ENCODE measurements at regions not wholly inside any gene's neighbourhood (a gene's known extent, or its start where the extent isn't known, plus 50 kb on each side); places are given as distances from the start of the nearest gene placed in this dataset.

GRCh38 chr2:223404616-223405015 lies 197.5 kb downstream of the SCG2 start:
- DNase-seq: no peak

GRCh38 chr2:223414646-223415045 lies 187.5 kb downstream of the SCG2 start:
- no peak for DNase-seq

DNA sequence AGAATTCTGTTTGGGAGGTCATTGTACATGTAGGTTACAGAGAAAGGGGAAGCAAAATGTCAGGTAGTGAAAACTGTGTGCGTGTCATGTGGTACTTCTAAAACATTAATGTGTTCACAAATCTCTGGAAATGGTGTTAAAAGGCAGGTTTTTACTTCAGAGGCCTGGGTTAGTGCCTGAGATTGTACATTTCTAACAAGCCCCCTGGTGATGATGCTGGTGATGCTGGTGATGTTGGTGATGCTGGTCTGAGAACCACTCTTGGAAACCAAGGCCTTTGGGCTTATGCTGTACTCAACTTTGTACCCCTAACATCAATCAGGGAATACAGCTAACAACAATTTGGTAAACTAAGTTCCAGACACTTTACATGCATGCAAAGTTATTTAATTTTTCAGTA lies 187.1 kb downstream of the SCG2 start:
- DNase-seq: no peak

DNA sequence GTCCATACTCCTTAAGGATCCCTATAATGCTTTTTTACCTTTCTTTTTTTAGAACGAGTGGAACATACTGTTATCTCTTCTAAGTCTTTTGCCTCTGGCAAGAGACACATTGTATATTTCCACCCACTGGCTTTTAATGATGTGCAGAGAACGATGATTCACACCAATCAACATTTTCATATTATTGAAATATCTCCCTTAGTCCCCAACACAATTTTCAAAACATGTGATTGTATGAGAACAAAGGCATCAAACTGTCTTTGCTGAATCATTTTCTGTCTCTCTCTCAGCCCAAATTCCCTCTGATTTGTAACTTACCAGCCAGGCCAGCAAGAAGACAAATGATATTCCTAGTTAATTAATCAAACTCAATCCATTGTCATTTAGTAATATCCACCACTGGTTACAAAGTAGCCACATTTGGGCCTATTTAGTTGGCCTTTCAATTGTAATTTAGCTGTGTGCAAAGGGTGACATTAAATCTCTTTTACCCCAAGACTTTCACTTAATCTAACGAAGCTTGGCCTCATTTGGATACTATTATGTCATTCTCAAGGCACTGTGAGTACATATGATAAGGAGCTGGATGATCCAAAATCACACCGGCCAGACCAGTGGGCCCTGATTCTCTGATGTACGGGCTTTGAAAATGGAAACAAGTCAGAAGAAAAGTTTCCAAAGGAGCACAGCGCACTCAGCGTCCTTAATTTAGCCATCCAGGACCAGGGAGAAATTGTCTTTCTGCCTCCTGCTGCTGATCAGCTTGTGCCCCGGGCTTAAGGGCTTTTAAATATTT lies 185.1 kb downstream of the SCG2 start:
- DNase-seq: no peak

GRCh38 chr2:223418131-223418530 lies 184.0 kb downstream of the SCG2 start:
- no peak for DNase-seq

DNA sequence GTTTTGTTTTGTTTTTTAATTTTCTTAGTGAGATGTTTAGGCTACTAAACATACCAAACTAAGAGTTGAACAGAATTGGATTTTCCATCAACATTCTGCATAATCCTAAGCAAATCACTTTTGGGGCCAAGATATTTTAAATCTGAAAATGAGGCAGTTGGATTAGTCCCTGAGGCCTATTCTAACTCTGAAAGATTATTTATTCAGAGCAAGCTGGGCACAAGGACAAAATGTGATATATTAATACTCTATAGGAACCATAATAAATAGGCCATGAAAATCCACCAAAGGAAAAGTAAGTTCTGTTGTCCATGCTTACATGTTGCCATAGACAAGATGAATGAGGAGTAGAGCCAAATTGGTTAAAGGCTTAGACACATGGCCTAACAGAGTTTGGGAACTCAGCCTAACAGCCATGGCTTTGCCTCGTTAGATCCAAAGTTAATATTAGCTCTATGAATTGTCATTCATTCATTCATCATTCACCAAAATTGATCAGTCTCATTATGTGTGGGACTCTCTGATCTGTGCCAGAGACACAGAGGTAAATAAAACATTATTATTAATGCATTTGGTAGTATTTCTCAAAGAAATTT lies 183.5 kb downstream of the SCG2 start:
- DNase-seq: no peak

DNA sequence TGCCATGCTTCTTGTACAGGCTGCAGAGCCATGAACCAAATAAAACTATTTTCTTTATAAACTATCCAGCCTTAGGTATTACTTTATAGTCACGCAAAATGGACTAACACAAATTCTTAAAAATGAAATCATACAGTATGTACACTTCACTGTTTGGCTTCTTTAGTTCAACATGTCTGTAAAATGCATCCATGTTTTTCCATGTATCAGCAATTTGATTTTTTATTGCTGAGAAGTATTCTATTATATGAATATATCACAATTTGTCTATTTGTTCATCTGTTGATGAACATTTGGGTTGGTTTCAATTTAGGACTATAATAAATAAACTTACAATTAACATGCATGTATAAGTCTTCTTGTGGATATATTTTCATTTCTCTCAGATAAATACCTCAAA lies 182.1 kb downstream of the SCG2 start:
- DNase-seq: no peak

- no peak for DNase-seq
Observed at GRCh38 chr2:223431479-223431878, 170.7 kb downstream of the SCG2 start.

- DNase-seq: no peak
Observed at GRCh38 chr2:223433461-223433860, 168.7 kb downstream of the SCG2 start.

DNA sequence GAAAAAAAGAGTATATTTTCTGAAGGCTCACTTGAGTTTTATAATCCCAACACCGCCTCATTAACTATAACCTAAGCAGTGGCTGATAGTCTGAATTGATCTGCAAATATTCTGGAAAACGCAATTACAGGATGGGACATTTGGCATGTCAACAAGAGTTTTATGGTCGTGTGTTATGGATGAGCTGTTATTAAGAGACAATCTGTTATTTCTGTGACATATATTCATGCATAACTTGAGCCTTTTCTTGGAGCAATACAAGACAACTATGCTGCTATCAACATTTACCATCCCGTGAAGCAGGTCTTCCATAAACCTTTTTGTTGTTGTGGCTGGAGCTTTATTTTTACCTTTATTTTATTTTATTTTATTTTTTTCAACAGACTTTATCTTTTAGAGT lies 164.4 kb downstream of the SCG2 start:
- no peak for DNase-seq

GRCh38 chr2:223439184-223439583 lies 163.0 kb downstream of the SCG2 start:
- DNase-seq: no peak

- DNase-seq: no peak
Observed at GRCh38 chr2:223439786-223440185, 162.4 kb downstream of the SCG2 start.

DNA sequence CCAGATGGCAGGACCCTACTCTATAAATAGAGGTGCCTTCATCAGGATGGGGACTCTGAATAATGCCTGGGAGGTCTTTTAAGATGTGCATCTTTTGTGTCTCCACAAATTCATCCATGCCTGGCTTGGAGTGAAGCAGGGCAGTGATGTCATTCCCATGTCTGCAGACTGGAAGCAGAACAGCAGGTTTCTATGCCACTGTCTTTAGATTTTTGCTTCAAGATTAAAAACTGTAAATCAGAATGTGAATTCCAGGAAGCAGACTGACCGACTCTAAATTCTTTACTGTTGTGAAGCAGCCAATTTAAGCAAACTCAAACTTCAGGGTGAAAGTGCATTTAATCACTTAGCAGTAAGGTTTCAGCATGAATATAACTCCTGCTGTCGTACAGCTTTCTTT lies 159.3 kb downstream of the SCG2 start:
- no peak for DNase-seq

- no peak for DNase-seq
Observed at GRCh38 chr2:223450246-223450645, 151.9 kb downstream of the SCG2 start.

DNA sequence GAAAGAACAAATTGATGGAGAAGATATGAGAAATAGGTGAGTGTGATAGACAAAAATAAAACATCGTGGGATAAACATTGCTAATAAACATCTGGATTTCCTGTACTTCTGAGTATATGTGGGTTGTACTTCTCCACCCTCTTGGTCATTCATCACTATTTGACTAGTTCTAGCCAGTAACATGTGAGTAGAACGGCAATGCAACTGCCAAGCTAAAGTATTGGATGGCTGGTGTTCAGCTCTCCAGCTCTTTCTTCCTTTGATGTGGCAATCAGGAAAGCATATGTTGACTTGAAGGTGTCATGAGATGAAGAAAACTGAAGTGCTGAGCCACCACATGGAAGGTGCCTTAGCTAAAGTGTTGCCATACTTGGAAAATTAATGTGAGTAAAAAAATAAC lies 144.9 kb downstream of the SCG2 start:
- no peak for DNase-seq

DNA sequence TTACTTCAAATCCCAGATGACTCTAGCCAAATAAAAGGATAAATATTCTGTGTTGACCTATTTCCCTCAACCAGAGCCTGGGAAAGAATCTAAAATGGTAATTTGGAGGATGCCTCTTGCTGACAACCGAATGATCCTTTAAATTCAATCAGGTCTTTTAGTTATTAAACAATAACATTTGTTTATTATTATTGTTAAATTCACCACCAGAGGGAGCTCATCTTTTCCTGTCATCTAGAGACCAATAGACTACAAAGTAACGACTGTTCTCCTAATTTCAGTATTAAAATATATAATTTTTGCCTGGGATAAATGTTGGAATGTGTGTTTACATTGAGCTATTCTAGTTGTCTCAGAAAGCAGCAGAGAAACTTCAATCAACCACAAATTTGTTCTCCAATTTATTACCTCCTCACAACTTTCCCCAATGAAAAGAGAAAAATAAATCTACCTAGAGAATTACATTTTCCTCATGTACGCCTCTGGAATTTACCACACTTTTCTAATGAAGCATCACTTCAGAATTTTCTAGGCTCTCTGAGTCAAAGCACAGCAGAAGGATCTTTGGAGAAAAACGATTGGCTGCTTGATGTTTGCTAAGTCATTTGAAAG lies 142.7 kb downstream of the SCG2 start:
- peak in 1 of 2 experiments; percentile 20 for DNase-seq

DNA sequence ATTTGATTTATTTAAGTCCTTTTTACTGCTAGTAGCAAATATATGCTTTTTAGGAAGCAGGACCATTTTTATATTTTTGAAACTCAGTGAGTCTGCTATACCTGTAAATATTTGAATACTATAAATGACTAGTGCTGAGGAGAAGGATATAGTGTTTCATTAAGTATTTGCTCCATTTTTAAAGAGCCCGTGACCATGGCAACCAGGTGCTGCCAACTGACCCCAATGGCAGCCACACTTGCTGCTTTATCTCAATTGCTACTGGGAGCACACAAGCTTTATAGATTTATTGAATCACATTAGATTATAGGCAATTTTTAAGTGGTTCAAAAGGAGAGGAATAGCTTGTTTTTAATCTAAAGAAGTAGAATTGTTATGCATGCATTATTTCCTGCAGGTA lies 142.0 kb downstream of the SCG2 start:
- peak in 1 of 2 experiments; percentile 3 for DNase-seq

DNA sequence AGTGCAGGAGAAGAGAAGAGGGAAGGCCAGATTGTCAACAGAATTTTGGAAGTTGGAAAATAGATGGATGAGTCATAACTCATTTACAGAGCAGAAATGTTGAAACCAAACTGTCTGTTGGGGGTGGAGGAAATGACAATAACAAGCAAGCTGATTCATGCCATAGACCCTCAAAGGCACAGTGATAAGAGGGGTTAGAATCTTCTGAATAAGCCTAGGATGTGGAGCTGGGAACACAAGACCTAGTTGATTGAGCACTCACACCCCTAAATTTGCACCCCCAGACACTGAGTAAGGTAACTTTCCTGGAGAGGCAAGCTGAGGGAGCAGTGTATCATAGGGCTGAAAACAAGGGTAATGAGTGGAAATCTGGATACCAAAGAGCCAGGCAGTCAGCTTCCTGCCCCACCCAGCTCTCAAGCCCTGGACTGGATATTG lies 141.4 kb downstream of the SCG2 start:
- no peak for DNase-seq

GRCh38 chr2:223464071-223464470 lies 138.1 kb downstream of the SCG2 start:
- no peak for DNase-seq

GRCh38 chr2:223465793-223466192 lies 136.4 kb downstream of the SCG2 start:
- DNase-seq: no peak

- DNase-seq: no peak
Observed at GRCh38 chr2:223467196-223467595, 135.0 kb downstream of the SCG2 start.

GRCh38 chr2:223469270-223470046 lies 132.7 kb downstream of the SCG2 start:
- DNase-seq: no peak

- DNase-seq: no peak
Observed at GRCh38 chr2:223470602-223471001, 131.6 kb downstream of the SCG2 start.
